HG03060 (cell line): ENCODE measurements at regions not wholly inside any gene's neighbourhood (a gene's known extent, or its start where the extent isn't known, plus 50 kb on each side); places are given as distances from the start of the nearest gene placed in this dataset.
"Not testable (repeated sequence)": the region's sequence is repeated elsewhere in the genome, so short reads cannot be mapped to it uniquely, and the experiment has no call there.

ENCODE experiments used
- ATAC-seq: cut with Tn5 transposase; IDR thresholded peaks from one replicate; pipeline ENCODE4 v1.9.1; 2021; ENCODE audit warnings: low read depth, moderate number of reproducible peaks; ENCODE audit not compliant: unreplicated experiment

- no peak for ATAC-seq
Measured at GRCh38 chr12:46629331-46630229, 196.2 kb downstream of the SLC38A4 start.

DNA sequence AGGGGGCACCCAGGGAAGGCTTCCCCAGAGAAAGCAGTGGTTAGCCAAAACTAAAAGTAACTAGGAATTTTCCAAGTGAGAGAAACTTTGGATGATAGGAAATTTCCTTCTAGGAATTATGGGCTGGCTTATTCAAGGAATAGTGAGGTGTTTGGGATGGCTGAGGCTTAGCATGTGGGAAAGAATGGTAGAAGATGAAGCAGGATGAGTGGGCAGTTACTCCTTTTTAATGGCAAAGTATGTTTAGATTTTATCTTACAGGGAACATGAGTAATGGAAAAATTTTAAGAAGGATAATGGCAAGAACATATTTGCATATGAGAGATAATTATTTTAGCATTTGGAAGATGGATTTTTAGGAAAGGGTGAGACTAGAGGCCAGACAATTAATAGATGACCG lies 197.6 kb downstream of the SLC38A4 start:
- no peak for ATAC-seq

DNA sequence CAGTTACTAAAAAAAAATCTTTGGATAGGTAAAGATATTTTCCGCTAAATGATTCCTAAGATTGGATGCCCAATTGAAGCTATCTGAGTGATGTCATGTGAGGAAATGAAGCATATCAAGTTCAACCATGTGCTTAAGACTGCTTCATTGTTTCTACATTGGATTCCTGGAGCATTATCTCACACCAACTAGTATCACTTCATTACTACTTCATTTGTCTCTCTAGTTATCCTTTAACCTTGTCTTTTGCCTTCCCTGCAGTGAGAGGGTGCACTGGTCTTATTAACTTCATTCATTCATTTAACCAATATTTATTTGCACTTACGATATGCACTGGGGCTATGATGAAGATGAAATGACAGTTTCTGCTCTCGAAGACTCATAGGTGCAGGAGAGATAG lies 198.1 kb downstream of the SLC38A4 start:
- no peak for ATAC-seq

GRCh38 chr12:46619474-46619873 lies 206.3 kb downstream of the SLC38A4 start:
- ATAC-seq, result not testable (repeated sequence)

- ATAC-seq, result not testable (repeated sequence)
Measured at GRCh38 chr12:46617737-46618136, 208.1 kb downstream of the SLC38A4 start.

DNA sequence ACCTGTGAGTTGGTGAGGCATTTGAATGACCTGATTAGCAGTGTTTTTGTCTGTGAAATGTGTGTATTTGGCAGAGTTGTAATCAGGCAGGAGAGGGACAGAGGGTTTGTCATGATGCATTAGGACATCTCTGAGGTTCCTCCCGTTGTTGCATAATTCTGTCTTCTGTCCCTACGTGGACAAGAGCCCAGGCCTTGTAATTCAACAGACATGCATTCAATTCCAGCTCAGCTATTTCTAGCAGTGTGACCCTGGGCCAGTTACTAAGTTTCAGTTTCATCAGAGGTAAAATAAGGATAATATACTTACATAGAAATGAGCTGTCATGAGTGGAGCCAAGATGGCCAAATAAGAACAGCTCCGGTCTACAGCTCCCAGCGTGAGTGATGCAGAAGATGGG lies 208.6 kb downstream of the SLC38A4 start:
- ATAC-seq, result no peak

DNA sequence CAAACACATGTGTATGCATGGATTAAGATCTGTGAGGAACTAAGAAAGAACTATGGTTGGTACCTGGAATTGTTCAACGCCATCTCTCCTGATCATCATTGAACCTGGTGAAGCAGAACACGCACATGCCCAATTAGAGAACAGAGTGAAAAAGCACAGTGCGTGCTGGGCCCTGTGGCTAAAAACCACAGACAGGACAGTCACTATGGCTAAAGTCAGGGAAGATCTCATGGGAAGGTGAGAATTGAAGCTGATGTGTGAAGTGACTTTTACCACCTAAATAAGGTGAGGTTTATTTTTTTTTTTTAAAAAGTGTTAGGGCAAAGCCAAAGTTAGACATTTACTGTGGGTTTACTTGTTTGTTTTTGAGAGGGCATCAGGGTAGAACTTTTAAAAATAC lies 215.0 kb downstream of the SLC38A4 start:
- ATAC-seq, result no peak

- no peak for ATAC-seq
Measured at GRCh38 chr12:46609674-46610073, 216.1 kb downstream of the SLC38A4 start.

DNA sequence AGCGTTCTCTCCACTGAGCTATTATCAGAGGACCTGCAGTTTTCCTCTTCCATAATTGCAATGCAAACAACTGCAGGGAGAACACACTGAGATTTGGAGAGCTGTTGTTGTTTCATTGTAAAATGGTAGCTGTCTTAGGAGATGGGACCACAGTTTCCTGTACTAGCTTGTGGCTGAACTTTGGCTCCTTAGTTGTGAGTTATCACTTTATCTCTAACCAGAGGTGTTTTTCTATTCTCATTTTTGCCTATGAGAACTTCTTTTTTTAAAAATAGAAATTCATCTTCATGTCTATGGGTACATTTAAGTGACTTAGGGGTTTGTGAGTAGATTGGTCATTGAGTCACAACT lies 216.5 kb downstream of the SLC38A4 start:
- no peak for ATAC-seq

DNA sequence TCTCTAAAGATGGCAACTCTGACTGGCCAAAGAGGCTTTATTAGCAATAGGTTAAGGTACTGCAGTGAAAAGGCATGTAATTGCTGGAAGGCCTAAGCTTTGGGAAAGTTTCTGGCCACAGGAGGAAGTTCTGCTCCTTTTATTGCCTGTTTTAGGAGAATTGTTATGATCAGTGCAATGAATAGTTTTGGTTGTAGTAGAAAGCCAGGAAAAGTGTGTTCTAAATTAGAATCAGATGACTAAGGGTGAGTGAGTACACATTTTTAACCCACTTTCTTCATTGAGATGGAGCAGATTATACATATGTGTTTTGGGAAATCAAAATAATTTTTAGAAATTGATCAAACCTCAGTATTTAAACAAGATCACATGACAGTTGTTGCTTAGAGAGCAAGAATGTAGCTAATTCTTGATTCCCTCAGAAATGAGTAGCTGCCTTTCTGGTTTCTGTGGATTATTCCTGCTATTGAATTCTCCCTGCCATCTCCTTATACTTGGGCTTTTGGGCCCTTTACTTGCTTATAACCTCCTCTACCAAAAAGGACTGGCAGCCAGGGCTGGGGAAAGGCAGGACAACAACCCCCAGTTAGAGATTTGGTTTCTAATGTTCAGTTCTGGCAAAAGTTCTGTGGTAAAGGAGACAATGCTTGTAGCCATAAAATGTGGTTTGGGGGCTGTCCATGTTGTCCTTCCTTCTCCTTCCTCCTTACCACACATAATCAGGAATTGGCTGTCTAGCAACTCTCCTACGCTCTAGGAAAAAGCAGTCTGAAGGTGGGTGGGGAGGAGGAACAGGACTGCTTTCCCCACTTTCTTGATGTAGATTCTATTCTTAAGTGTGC lies 217.1 kb downstream of the SLC38A4 start:
- no peak for ATAC-seq

DNA sequence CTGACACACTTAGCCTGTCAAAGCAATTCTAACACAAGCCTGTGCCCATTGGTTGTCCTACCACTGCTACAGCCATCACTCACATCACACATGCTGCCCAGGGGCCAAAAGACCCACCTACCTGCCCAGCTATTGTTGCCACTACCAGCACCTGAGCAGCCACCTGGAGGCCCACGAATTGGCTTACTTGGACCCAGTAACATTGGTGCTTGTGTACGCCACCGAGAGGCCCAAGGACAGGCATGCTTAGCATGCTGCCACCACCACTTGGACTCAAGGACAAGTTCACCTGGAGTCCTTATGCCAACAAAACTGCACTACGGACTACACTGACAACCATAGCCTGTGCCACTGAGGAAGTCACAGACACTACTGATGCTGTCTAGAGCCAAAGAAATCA lies 221.1 kb downstream of the SLC38A4 start:
- no peak for ATAC-seq

GRCh38 chr12:46603776-46604456 lies 221.9 kb downstream of the SLC38A4 start:
- no peak for ATAC-seq

DNA sequence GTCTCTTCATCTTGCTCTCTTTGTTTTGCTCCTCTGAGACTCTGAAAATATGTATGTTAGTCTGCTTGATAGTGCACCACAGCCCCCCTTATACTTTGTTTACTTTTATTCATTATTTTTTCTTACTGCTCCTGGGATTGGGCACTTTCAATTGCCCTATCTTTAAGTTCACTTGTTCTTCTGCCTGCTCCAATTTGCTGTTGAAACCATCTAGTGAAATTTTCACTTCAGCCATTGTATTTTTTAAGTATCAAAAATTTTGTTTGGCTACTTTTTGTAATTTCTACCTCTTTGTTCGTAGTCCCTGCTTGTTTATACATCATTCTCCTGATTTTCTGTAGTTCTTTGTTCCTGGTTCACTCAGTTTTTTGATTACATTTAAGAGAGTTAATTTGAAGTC lies 223.3 kb downstream of the SLC38A4 start:
- ATAC-seq, result no peak

GRCh38 chr12:46590991-46591703 lies 218.6 kb upstream of the SLC38A2 start:
- no peak for ATAC-seq

- ATAC-seq, result no peak
Measured at GRCh38 chr12:46585854-46586621, 213.5 kb upstream of the SLC38A2 start.

GRCh38 chr12:46584098-46584497 lies 211.5 kb upstream of the SLC38A2 start:
- ATAC-seq, result not testable (repeated sequence)

- ATAC-seq, result not testable (repeated sequence)
Measured at GRCh38 chr12:46581990-46582389, 209.4 kb upstream of the SLC38A2 start.

DNA sequence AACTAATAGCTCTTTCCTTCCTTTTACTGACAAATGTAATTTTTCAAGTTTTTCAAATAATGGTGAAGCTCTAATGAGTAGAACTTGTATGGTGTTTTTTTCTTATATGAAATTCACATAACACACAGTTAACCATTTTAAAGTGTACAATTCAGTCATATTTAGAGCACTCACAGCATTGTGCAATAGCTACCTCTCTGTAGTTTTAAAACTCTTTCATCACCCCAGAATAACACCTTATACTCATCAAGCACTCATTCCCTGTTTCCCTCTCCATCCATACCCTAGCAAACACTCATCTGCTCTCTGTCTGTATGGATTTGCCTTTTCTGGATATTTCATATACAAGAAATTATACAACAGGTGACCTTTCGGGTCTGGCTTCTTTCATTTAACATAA lies 207.9 kb upstream of the SLC38A2 start:
- ATAC-seq, result no peak

GRCh38 chr12:46579474-46579873 lies 206.9 kb upstream of the SLC38A2 start:
- ATAC-seq, result no peak
